Endothelial cell of umbilical vein (primary cell): ENCODE measurements at regions not wholly inside any gene's neighbourhood (a gene's known extent, or its start where the extent isn't known, plus 50 kb on each side); places are given as distances from the start of the nearest gene placed in this dataset.

Experiments used
- BruUV-seq: library from RNA; stranded (reverse); fragments of 400-500 nt; replicated peaks from 2 replicates; lab custom pipeline; 2021; lab: Mats Ljungman, UMichigan
- CTCF ChIA-PET: fragments of 300-600, 350-600 bp; sonication (Branson Sonifier 250); formaldehyde crosslinking; loops from one replicate; lab custom pipeline; 2021; ENCODE audit warnings: antibody characterized with exemption, inconsistent platforms; lab: Charles Lee
- POLR2A ChIA-PET: fragments of 300-600, 350-600 bp; sonication (Branson Sonifier 250); formaldehyde crosslinking; loops from one replicate; lab custom pipeline; 2021; ENCODE audit warnings: antibody characterized with exemption, inconsistent platforms; lab: Charles Lee
- DNase-seq: peaks from one replicate; pipeline ENCODE4 v3.0.0-alpha.2; 2011; ENCODE audit warnings: low read depth, low spot score
- FAIRE-seq: peaks from 2 replicates; lab custom pipeline; 2011; peaks lifted over from hg19 to GRCh38; lab: Jason Lieb, UNC
- H2AFZ ChIP-seq: 2 replicates; pipeline ENCODE4 v1.6.0; 2012; ENCODE audit warnings: low read depth, low read length, control low read depth, inconsistent platforms
- H3K27ac ChIP-seq: 2 replicates; pipeline ENCODE4 v1.5.1; 2011; ENCODE audit warnings: low read depth, mild to moderate bottlenecking, control low read depth, low read length, moderate library complexity; ENCODE audit not compliant: insufficient read depth
- H3K27me3 ChIP-seq, 2 experiments: 2 replicates each; pipeline versions ENCODE4 v1.6.0 to v1.6.1; 2011; ENCODE audit warnings: low read length in 2 of 2, mixed read lengths in 1 of 2; ENCODE audit not compliant: control insufficient read depth in 2 of 2, insufficient read depth in 2 of 2
- H3K36me3 ChIP-seq, 2 experiments: 2 replicates in 1 of 2; 3 replicates in 1 of 2; pipeline ENCODE4 v1.5.1; 2011; ENCODE audit warnings: low read length in 2 of 2, mild to moderate bottlenecking in 1 of 2, moderate library complexity in 1 of 2; ENCODE audit not compliant: control insufficient read depth in 2 of 2, insufficient read depth in 2 of 2; ENCODE audit errors: extremely low read depth in 1 of 2
- H3K4me1 ChIP-seq: 3 replicates; pipeline ENCODE4 v1.5.1; 2011; ENCODE audit warnings: mild to moderate bottlenecking, low read length; ENCODE audit not compliant: control insufficient read depth, insufficient read depth; ENCODE audit errors: extremely low read depth
- H3K4me2 ChIP-seq: 2 replicates; pipeline ENCODE4 v1.6.1; 2011; ENCODE audit warnings: low read length, control low read depth, mixed read lengths; ENCODE audit not compliant: insufficient read depth
- H3K4me3 ChIP-seq, 3 experiments: fragments of 200-600 bp in 1 of 3; sonication (generic), shearing (Covaris generic) in 1 of 3; replicated peaks in 1 of 3; 2 replicates each; pipeline ENCODE4 v1.5.1; 2011 to 2016; ENCODE audit warnings: control low read depth in 3 of 3, low read length in 3 of 3, mild to moderate bottlenecking in 2 of 3, inconsistent platforms in 1 of 3, low read depth in 1 of 3, moderate library complexity in 1 of 3; ENCODE audit not compliant: insufficient read depth in 1 of 3
- H3K79me2 ChIP-seq: 2 replicates; pipeline ENCODE4 v1.6.0; 2012; ENCODE audit warnings: low read length, inconsistent platforms; ENCODE audit not compliant: control insufficient read depth, insufficient read depth
- H3K9ac ChIP-seq: replicated peaks from 2 replicates; pipeline ENCODE3; 2011; ENCODE audit warnings: low read length, control low read depth; ENCODE audit not compliant: insufficient read depth; ENCODE audit errors: extremely low read depth
- H3K9me1 ChIP-seq: replicated peaks from 3 replicates; pipeline ENCODE4 v1.6.0; 2011; ENCODE audit warnings: mild to moderate bottlenecking, low read length; ENCODE audit not compliant: control insufficient read depth, insufficient read depth; ENCODE audit errors: extremely low read depth
- H3K9me3 ChIP-seq: replicated peaks from 2 replicates; pipeline ENCODE4 v1.5.1; 2012; ENCODE audit warnings: low read length, inconsistent platforms; ENCODE audit not compliant: control insufficient read depth, insufficient read depth
- H4K20me1 ChIP-seq: replicated peaks from 2 replicates; pipeline ENCODE3; 2011; ENCODE audit warnings: mild to moderate bottlenecking, low read length; ENCODE audit not compliant: control insufficient read depth, insufficient read depth; ENCODE audit errors: extremely low read depth
- CTCF ChIP-seq, 2 donors: IDR thresholded peaks; 1 replicate in 1 of 2; 2 replicates in 1 of 2; pipeline ENCODE4 v1.5.1; 2011; ENCODE audit warnings: low read length in 2 of 2, mild to moderate bottlenecking in 2 of 2, moderate library complexity in 2 of 2, control low read depth in 1 of 2, inconsistent platforms in 1 of 2, low read depth in 1 of 2; ENCODE audit not compliant: insufficient read depth in 1 of 2; ENCODE audit errors: extremely low read depth in 1 of 2
- EZH2 ChIP-seq: IDR thresholded peaks from 2 replicates; pipeline ENCODE4 v1.6.1; 2012; ENCODE audit warnings: borderline replicate concordance, low read depth, mild to moderate bottlenecking, moderate library complexity, low read length, inconsistent platforms; ENCODE audit not compliant: severe bottlenecking
- FOS ChIP-seq: IDR thresholded peaks from 2 replicates; pipeline ENCODE4 v1.6.1; 2011; ENCODE audit warnings: mild to moderate bottlenecking, low read length, moderate library complexity, borderline replicate concordance; ENCODE audit not compliant: insufficient read depth
- GATA2 ChIP-seq: IDR thresholded peaks from 2 replicates; pipeline ENCODE4 v1.7.0; 2011; ENCODE audit warnings: low read depth, mild to moderate bottlenecking, moderate library complexity, mixed read lengths, low read length; ENCODE audit not compliant: insufficient read length, insufficient read depth
- JUN ChIP-seq: IDR thresholded peaks from 2 replicates; pipeline ENCODE4 v1.6.1; 2011; ENCODE audit warnings: borderline replicate concordance, low read depth; ENCODE audit not compliant: insufficient read length, insufficient read depth
- MAX ChIP-seq: IDR thresholded peaks from 2 replicates; pipeline ENCODE4 v1.6.1; 2011; ENCODE audit not compliant: insufficient read depth, insufficient read length
- MYC ChIP-seq: IDR thresholded peaks from one replicate; pipeline ENCODE4 v1.6.1; 2011; ENCODE audit warnings: mild to moderate bottlenecking, low read depth, low read length
- POLR2A ChIP-seq: IDR thresholded peaks from 2 replicates; pipeline ENCODE4 v1.6.1; 2012; ENCODE audit warnings: low read depth, mild to moderate bottlenecking, control low read depth, low read length
- POLR2AphosphoS5 ChIP-seq: IDR thresholded peaks from 2 replicates; pipeline ENCODE4 v1.6.1; 2012; ENCODE audit warnings: low read depth, mild to moderate bottlenecking, control low read depth, low read length, moderate library complexity; ENCODE audit not compliant: insufficient read depth
- dilution Hi-C: fragments of 300-500 bp; cut with MboI; formaldehyde crosslinking; loops from one replicate; pipeline ENCODE4 v1.15.0; 2019; ENCODE audit warnings: low sequenced_read_pairs; ENCODE audit not compliant: extremely low pct_ligation_motif_present
- intact Hi-C: fragments of 100-400 bp; cut with micrococcal nuclease; formaldehyde crosslinking; loops from one replicate; pipeline ENCODE4 v1.10.0; 2022

DNA sequence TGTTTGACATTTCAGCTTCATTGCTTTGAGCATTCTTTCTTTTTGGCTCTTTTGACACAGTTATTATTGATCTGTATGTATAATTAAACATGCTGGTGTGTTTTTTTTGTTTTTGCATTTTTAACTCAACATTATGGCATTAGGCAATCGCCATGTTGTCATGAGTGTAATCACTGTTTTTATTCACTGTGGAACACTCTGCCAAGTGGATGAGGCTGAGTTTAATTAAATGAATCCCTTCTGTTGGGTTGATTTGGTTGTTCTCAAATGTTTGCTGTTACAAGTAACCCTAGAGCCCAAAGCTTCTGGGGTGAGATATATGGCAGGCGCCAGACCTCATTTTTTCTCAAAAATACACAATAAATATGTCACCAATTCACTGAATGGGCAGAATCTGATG, 428.1 kb downstream of the MATN1 start:
- Histone ChIP-seq H3K4me3 (no peak overlapping the region), H3K27ac (no peak overlapping the region), H3K4me2 (no peak overlapping the region), H3K9ac (no peak overlapping the region), H4K20me1 (no peaks in the 10 kb centered on the region), H2AFZ (no peak overlapping the region), H3K9me1 (no peaks in the 10 kb centered on the region), H3K27me3 (no peaks in the 10 kb centered on the region), H3K79me2 (no peaks in the 10 kb centered on the region), H3K36me3 (no peaks in the 10 kb centered on the region), H3K9me3 (no peaks in the 10 kb centered on the region), H3K4me1 (no peaks in the 10 kb centered on the region)
- no peak for TF ChIP-seq CTCF (IDR thresholded peaks at IDR 0.05; ENCODE audit: extremely low read depth in 1 of 2, insufficient read depth in 1 of 2, low read depth in 1 of 2, low read length in 2 of 2)
- TF ChIP-seq MAX = no peak
- TF ChIP-seq POLR2A = no peak
- no peak for TF ChIP-seq JUN
- no peak for TF ChIP-seq EZH2
- no peak for TF ChIP-seq FOS
- TF ChIP-seq GATA2 = no peak
- no peak for TF ChIP-seq MYC
- TF ChIP-seq POLR2AphosphoS5 = no peak
- DNase-seq (no peak), FAIRE-seq (no peak)
- no TSS peak for BruUV-seq
- intact Hi-C loops (no loop called here), dilution Hi-C loops (no loop called here)
- ChIA-PET CTCF (no interaction called here), POLR2A (no interaction called here)
